Activated naive CD4-positive, alpha-beta T cell treated with anti-CD3 and anti-CD28 coated beads for 36 hours (primary cell): ENCODE measurements at regions not wholly inside any gene's neighbourhood (a gene's known extent, or its start where the extent isn't known, plus 50 kb on each side); places are given as distances from the start of the nearest gene placed in this dataset.
"Not testable (repeated sequence)": the region's sequence is repeated elsewhere in the genome, so short reads cannot be mapped to it uniquely, and the experiment has no call there.

Experiments
- CTCF ChIA-PET: fragments of 350-600 bp; sonication (Branson Sonifier 250); formaldehyde crosslinking; loops from one replicate; lab custom pipeline; 2021; ENCODE audit warnings: antibody characterized with exemption; lab: Charles Lee
- DNase-seq: peaks from one replicate; pipeline ENCODE4 v3.0.0-alpha.2; 2020
- H3K27ac Mint-ChIP-seq: one replicate; pipeline ENCODE4 v1.8.0; 2021; ENCODE audit warnings: mild to moderate bottlenecking, mixed read lengths
- H3K27me3 Mint-ChIP-seq: one replicate; pipeline ENCODE4 v1.8.0; 2021; ENCODE audit warnings: low read depth, mixed read lengths
- H3K36me3 Mint-ChIP-seq: one replicate; pipeline ENCODE4 v1.8.0; 2021; ENCODE audit warnings: low read depth, mixed read lengths
- H3K4me1 Mint-ChIP-seq: one replicate; pipeline ENCODE4 v1.8.0; 2021; ENCODE audit warnings: low read depth, mixed read lengths
- H3K4me3 Mint-ChIP-seq: one replicate; pipeline ENCODE4 v1.8.0; 2021; ENCODE audit warnings: mild to moderate bottlenecking, moderate library complexity, mixed read lengths
- H3K9me3 Mint-ChIP-seq: one replicate; pipeline ENCODE4 v1.8.0; 2021; ENCODE audit warnings: mixed read lengths
- intact Hi-C: fragments of 100-400 bp; cut with micrococcal nuclease; formaldehyde crosslinking; loops from one replicate; pipeline ENCODE4 v1.15.1; 2023

DNA sequence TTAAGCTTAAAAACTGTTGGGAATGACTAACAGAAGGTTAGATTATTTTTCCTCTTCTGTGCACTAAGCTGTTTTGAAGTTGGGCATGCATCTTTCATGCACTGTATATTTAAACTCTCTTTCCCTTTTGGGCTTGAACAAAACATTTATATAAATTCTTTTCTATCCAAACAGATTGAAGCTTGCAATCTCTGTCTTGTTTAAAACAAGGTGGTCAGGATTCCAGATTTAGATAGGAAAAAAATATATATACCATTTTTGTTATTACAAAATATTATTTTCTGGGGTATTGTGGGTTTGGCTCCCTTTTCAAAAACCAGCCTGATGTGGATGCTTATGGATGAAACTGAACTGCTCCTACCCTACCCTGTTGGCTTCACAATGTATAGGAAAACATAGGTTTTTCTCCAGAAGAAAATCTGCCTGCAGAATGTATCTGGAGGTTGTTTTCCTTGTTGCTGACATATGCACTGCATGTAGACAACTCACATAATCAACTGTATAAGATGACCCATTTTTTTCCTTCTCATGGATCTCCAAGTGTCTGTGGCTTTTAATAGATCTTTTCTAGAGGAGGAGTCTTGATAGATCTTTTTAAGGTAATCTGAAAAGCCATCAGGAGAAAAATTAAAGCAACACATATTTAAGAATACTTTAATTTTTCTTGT is 146.3 kb downstream of the PRL start:
- DNase-seq, result no peak
- peaks cover 34% of the 10 kb centered on the region for H3K27me3 Mint-ChIP-seq
- CTCF ChIA-PET, result no interaction called here
- H3K4me3 Mint-ChIP-seq, result no peak overlapping the region
- H3K4me1 Mint-ChIP-seq, result peaks cover 7% of the 10 kb centered on the region
- no peak overlapping the region for H3K27ac Mint-ChIP-seq
- peaks cover 2% of the 10 kb centered on the region for H3K36me3 Mint-ChIP-seq
- intact Hi-C loops, result no loop called here
- no peaks in the 10 kb centered on the region for H3K9me3 Mint-ChIP-seq

DNA sequence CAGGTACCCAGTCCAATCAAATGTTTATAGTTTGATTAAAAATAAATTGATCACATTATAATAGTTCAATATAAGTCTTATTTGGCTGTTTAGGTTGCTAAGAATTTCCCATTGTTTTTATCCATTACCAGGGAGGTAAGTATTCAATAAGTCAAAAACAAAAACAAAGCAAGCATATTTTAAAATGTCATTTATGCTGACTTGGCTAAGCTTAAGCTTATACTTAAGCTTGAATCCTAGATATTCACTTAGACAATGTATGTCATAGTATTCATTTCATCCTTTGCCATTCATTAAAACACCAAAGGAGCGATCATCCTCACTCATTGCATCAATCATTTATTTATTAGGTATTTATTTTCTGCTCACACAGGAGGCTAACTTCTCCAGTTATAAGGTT is 144.9 kb downstream of the PRL start:
- Mint-ChIP-seq H3K4me3 (no peak overlapping the region), H3K4me1 (peaks cover 5% of the 10 kb centered on the region), H3K27me3 (peaks cover 22% of the 10 kb centered on the region), H3K9me3 (no peaks in the 10 kb centered on the region), H3K36me3 (peaks cover under 1% of the 10 kb centered on the region), H3K27ac (no peak overlapping the region)
- DNase-seq, result no peak
- intact Hi-C loops, result no loop called here
- CTCF ChIA-PET, result no interaction called here

DNA sequence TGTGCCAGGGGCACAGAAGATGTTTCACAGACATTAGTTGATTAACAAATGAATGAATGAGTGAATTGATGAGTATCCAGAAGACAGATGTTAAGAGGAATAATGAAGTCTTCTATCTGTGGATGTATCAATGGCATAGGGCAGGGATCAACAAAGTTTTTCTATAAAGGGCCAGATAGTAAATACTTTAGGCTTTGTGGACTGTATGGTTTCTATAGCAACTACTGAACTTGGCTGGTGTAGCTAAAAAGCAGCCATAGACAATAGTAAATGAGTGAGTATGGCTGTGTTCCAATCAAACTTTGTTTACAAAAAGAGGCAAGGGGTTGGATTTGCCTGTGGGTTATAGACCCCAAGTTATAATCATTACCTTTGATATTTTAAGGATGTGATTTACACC is 144.0 kb downstream of the PRL start:
- H3K27me3 Mint-ChIP-seq, result peaks cover 14% of the 10 kb centered on the region

DNA sequence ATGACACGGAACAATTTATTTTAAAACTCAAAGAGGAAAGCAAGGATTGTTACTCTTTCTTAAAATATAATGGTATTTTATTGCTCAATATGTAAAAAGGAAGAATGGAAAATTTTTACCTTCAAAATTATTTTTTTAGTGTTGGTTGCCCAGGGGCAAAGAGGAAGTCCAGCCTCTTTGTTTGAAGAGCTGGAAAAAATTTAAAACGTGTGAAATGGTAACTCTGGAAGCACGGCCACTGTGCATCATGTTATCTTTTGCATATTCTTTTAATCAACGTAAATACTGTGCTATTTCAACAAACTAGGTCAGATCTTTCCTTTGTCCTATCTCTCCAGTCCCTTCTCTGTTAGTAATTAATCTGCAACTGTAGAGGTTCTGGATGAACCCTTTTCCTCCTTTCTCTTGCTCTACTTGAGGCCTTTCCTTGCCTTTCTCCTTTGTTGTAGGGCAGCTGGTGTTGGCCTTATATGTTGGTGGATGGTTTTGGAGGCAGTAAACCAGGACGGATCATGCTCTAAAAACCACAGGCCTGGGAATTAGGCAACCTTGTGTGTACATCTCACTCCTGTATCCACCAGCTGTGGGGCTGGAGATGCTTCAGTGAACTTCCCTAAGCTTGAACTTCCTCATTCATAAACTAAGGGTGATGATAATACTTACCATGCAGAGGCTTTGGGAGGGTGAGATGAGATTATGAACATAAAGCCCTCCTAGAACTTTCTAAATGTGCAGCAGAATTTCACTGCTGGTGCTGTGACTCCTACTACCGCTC is 143.3 kb downstream of the PRL start:
- CTCF ChIA-PET, result no interaction called here
- intact Hi-C loops, result no loop called here
- Mint-ChIP-seq H3K27me3 (peaks cover 6% of the 10 kb centered on the region), H3K4me1 (no peaks in the 10 kb centered on the region), H3K9me3 (no peaks in the 10 kb centered on the region), H3K27ac (no peak overlapping the region), H3K4me3 (no peak overlapping the region), H3K36me3 (no peaks in the 10 kb centered on the region)
- no peak for DNase-seq

More for the DNA sequence above, 144.0 kb downstream of the PRL start:
- Mint-ChIP-seq H3K4me1 (peaks cover 5% of the 10 kb centered on the region), H3K27ac (no peak overlapping the region), H3K9me3 (no peaks in the 10 kb centered on the region), H3K36me3 (no peaks in the 10 kb centered on the region), H3K4me3 (no peak overlapping the region)
- DNase-seq, result no peak
- CTCF ChIA-PET, result no interaction called here
- intact Hi-C loops, result no loop called here

DNA sequence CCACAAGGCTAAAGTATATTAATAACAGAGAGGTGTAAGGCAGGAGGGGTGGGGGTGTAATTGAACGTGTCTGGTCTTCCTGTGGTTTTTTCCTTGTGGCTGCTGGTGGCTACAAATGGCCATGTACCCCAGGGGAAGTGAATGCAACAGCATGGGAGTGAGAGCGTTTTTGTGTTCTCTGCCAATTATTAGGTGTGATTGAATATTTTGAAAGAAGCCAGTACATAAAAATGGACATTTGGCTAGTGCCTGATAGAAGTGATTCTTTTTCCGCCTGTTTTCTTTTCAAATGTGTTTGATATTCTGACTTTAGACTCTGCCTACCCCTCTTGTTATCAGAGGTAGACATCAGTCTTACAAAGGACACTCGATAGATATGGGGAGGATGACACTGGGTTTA is 141.3 kb downstream of the PRL start:
- no peak for DNase-seq
- H3K4me1 Mint-ChIP-seq, result no peaks in the 10 kb centered on the region
- CTCF ChIA-PET, result no interaction called here
- intact Hi-C loops, result no loop called here
- no peaks in the 10 kb centered on the region for H3K36me3 Mint-ChIP-seq
- no peak overlapping the region for H3K4me3 Mint-ChIP-seq
- peaks cover 1% of the 10 kb centered on the region for H3K27me3 Mint-ChIP-seq
- no peaks in the 10 kb centered on the region for H3K9me3 Mint-ChIP-seq
- H3K27ac Mint-ChIP-seq, result no peak overlapping the region

DNA sequence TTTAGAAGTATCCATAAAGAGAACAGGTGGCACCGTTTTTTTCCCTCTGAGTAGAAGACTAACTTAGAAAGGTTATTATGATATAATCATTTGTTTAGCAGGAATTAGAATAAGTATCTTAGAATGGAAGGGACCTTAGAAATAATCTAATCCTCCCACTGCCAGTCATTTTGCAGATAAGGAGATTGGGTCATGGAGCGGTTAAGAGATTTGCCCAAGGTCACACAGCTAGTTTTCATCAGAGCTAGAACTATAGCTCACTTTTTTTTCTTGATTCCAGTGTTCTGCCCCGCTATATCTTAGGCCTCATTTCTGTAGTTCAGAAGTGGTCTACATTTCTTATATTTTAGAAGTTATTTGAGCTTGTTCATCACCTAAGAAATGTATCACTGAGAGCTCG is 139.6 kb downstream of the PRL start:
- H3K4me1 Mint-ChIP-seq, result no peaks in the 10 kb centered on the region
- H3K36me3 Mint-ChIP-seq, result no peaks in the 10 kb centered on the region
- H3K27me3 Mint-ChIP-seq, result peaks cover 1% of the 10 kb centered on the region

DNA sequence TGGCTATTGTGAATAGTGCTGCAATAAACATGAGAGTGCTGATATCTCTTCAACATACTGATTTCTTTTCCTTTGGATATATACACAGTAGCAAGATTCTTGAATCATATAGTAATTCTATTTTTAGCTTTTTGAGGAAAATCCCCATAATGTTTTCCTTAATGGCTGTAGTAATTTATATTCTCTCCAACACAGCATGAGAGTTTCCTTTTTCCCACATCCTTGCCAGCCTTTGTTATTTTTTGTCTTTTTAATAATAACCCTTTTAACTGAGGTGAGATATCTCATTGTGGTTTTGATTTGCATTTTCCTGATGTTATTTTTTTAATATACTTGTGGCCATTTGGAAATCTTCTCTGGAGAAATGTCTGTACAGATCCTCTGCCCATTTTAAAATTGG is 132.6 kb downstream of the PRL start:
- no peak for DNase-seq
- Mint-ChIP-seq H3K27ac (no peak overlapping the region), H3K9me3 (peaks cover 2% of the 10 kb centered on the region), H3K36me3 (no peaks in the 10 kb centered on the region), H3K27me3 (no peaks in the 10 kb centered on the region), H3K4me3 (no peak overlapping the region), H3K4me1 (no peaks in the 10 kb centered on the region)
- intact Hi-C loops, result no loop called here
- CTCF ChIA-PET, result no interaction called here

More for the DNA sequence above, 139.6 kb downstream of the PRL start:
- Mint-ChIP-seq H3K27ac (no peak overlapping the region), H3K9me3 (no peaks in the 10 kb centered on the region), H3K4me3 (no peak overlapping the region)
- CTCF ChIA-PET, result interaction anchor here (0.7 kb wide), 1 partner anchor 18 kb away, joined by 3 read pairs; no protein-coding TSS in a partner anchor
- DNase-seq, result no peak
- intact Hi-C loops, result no loop called here

DNA sequence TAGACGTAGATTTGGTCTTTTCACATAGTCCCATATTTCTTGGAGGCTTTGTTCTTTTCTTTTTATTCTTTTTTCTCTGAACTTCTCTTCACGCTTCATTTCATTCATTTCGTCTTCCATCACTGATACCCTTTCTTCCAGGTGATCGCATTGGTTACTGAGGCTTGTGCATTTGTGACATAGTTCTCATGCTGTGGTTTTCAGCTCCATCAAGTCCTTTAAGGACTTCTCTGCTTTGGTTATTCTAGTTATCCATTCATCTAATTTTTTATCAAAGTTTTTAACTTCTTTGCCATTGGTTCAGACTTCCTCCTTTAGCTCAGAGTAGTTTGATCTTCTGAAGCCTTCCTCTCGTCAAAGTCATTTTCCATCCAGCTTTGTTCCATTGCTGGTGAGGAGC is 125.8 kb downstream of the PRL start:
- DNase-seq, H3K4me3 Mint-ChIP-seq, H3K36me3 Mint-ChIP-seq, H3K27me3 Mint-ChIP-seq, CTCF ChIA-PET, intact Hi-C loops, H3K27ac Mint-ChIP-seq, H3K4me1 Mint-ChIP-seq: not testable (repeated sequence)
- peaks cover 22% of the 10 kb centered on the region for H3K9me3 Mint-ChIP-seq

DNA sequence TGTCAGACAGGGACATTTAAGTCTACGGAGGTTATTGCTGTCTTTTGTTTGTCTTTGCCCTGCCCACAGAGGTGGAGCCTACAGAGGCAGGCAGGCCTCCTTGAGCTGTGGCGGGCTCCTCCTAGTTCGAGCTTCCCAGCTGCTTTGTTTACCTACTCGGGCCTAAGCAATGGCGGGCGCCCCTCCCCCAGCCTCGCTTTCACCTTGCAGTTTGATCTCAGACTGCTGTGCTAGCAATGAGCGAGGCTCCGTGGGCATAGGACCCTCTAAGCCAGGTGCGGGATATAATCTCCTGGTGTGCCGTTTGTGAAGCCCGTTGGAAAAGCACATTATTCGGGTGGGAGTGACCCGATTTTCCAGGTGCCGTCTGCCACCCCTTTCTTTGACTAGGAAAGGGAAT is 125.0 kb downstream of the PRL start:
- DNase-seq, H3K27me3 Mint-ChIP-seq, H3K4me1 Mint-ChIP-seq, H3K4me3 Mint-ChIP-seq, H3K27ac Mint-ChIP-seq, CTCF ChIA-PET, intact Hi-C loops, H3K36me3 Mint-ChIP-seq: not testable (repeated sequence)
- peaks cover 22% of the 10 kb centered on the region for H3K9me3 Mint-ChIP-seq

DNA sequence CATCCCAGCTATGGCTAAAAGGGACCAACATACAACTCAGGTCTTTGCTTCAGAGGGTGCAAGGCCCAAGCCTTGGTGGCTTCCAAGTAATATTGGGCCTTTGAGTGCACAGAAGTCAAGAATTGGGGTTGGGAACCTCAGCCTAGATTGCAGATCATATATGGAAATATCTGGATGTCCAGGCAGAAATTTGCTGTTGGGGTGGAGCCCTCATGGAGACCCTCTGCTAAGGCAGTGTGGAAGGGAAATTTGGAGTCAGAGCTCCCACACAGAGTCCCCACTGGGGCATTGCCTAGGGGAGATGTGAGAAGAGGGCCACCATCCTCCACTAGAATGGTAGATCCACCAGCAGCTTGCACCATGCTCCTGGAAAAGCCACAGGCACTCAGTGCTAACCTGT is 123.5 kb downstream of the PRL start:
- Mint-ChIP-seq H3K36me3 (peaks cover 3% of the 10 kb centered on the region), H3K9me3 (peaks cover 23% of the 10 kb centered on the region), H3K27ac (no peak overlapping the region), H3K27me3 (no peaks in the 10 kb centered on the region), H3K4me3 (no peak overlapping the region), H3K4me1 (no peaks in the 10 kb centered on the region)
- CTCF ChIA-PET, result no interaction called here
- intact Hi-C loops, result no loop called here
- no peak for DNase-seq

DNA sequence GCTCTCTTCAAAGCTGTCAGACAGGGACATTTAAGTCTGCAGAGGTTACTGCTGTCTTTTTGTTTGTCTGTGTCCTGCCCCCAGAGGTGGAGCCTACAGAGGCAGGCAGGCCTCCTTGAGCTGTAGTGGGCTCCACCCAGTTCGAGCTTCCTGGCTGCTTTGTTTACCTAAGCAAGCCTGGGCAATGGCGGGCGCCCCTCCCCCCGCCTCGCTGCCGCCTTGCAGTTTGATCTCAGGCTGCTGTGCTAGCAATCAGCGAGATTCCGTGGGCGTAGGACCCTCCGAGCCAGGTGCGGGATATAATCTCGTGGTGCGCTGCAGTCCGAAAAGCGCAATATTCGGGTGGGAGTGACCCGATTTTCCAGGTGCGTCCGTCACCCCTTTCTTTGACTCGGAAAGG is 116.6 kb downstream of the PRL start:
- H3K27ac Mint-ChIP-seq, CTCF ChIA-PET, H3K4me1 Mint-ChIP-seq, DNase-seq, H3K4me3 Mint-ChIP-seq, intact Hi-C loops, H3K36me3 Mint-ChIP-seq, H3K27me3 Mint-ChIP-seq: not testable (repeated sequence)
- H3K9me3 Mint-ChIP-seq, result peaks cover 32% of the 10 kb centered on the region

DNA sequence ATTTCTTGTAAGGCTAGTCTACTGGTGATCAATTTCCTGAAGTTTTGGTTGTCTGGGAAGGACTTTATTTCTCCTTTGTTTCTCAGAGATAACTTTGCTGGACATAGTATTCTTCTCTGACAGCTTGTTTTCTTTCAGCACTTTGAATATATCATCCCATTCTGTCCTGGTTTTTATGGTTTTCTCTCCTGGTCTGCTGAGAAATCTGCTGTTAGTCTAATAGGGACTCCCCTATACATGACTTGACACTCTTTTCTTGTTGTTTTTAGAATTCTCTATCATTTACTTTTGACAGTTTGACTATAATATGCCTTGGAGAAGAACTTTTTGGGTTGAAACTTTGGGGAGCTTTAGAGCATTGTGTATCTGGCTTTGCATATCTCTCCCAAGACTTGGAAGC is 112.5 kb downstream of the PRL start:
- H3K4me3 Mint-ChIP-seq, result no peak overlapping the region
- intact Hi-C loops, result no loop called here

DNA sequence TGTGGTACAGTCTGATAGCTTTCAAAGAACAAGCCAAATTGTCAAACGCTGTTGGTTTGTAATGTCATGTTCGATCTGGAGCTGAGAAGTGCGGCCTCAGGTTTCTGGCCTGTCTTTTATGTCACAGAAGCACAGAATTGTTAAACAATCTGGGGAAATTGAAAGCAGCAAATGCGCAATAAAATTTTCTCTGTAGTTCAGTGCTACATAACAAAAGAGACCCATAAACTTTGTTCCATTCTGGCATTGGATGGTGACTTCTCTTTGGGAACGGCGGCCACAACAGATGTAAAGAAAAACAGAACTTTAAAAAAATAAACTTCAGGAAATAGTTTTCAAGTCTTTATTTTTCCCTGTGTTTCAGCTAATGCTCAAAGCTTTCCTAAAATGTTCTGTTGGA is 106.9 kb downstream of the PRL start:
- no peak overlapping the region for H3K4me3 Mint-ChIP-seq
- intact Hi-C loops, result no loop called here
- H3K27ac Mint-ChIP-seq, result no peak overlapping the region
- no peaks in the 10 kb centered on the region for H3K36me3 Mint-ChIP-seq
- H3K27me3 Mint-ChIP-seq, result peaks cover 4% of the 10 kb centered on the region
- H3K9me3 Mint-ChIP-seq, result peaks cover 6% of the 10 kb centered on the region
- H3K4me1 Mint-ChIP-seq, result no peaks in the 10 kb centered on the region
- CTCF ChIA-PET, result no interaction called here
- no peak for DNase-seq

More for the DNA sequence above, 112.5 kb downstream of the PRL start:
- Mint-ChIP-seq H3K4me1 (no peaks in the 10 kb centered on the region), H3K27ac (no peak overlapping the region), H3K27me3 (peaks cover 2% of the 10 kb centered on the region), H3K36me3 (peaks cover 7% of the 10 kb centered on the region), H3K9me3 (peaks cover 34% of the 10 kb centered on the region)
- DNase-seq, result no peak
- CTCF ChIA-PET, result interaction anchor here (0.6 kb wide), 1 partner anchor 1124 kb away, joined by 3 read pairs; no protein-coding TSS in a partner anchor
